Mesothelial cell of epicardium (in vitro differentiated cells): ENCODE measurements at regions not wholly inside any gene's neighbourhood (a gene's known extent, or its start where the extent isn't known, plus 50 kb on each side); places are given as distances from the start of the nearest gene placed in this dataset.

ENCODE experiments used
- DNase-seq, 2 experiments: peaks; one replicate each; pipeline ENCODE4 v3.0.0; 2021; ENCODE audit warnings: low spot score in 2 of 2; ENCODE audit not compliant: unreplicated experiment in 2 of 2
- H3K27ac Mint-ChIP-seq: 2 replicates; pipeline ENCODE4 v1.8.0; 2021; ENCODE audit warnings: mixed read lengths
- H3K27me3 Mint-ChIP-seq: 2 replicates; pipeline ENCODE4 v1.8.0; 2021; ENCODE audit warnings: low read depth, mixed read lengths
- H3K36me3 Mint-ChIP-seq: 2 replicates; pipeline ENCODE4 v1.8.0; 2021; ENCODE audit warnings: mixed read lengths
- H3K4me1 Mint-ChIP-seq: 2 replicates; pipeline ENCODE4 v1.8.0; 2021; ENCODE audit warnings: mixed read lengths
- H3K4me3 Mint-ChIP-seq: 2 replicates; pipeline ENCODE4 v1.8.0; 2021; ENCODE audit warnings: mild to moderate bottlenecking, moderate library complexity, mixed read lengths
- H3K9me3 Mint-ChIP-seq: 2 replicates; pipeline ENCODE4 v1.8.0; 2021; ENCODE audit warnings: mixed read lengths
- CTCF ChIP-seq: fragments of 200-600 bp; sonication (generic); IDR thresholded peaks from one replicate; pipeline ENCODE4 v1.5.0; 2021; ENCODE audit warnings: antibody characterized with exemption; ENCODE audit not compliant: unreplicated experiment

DNA sequence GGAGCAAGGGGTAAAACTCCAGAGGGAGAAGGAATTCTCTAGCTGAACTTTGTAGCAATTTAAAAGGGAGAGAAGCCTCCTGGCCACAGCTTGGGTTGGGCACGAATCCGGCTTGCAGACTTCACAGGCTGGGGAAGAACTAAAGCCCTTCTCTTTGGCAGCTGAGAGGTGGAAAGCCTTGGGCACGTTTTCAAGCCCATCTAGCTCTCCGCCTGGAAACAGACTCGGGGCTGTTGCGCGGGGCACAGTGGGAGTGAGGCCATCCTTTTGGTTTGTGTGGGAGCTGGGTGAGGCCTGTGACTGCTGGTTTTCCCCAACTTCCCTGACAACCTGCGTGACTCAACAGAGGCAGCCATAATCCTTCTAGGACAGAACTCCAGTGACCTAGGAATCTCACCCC lies 295.7 kb upstream of the ROBO1 start:
- TF ChIP-seq CTCF, result no peak
- Mint-ChIP-seq H3K4me3 (no peak overlapping the region), H3K27ac (no peak overlapping the region), H3K4me1 (no peaks in the 10 kb centered on the region), H3K27me3 (no peaks in the 10 kb centered on the region), H3K36me3 (no peaks in the 10 kb centered on the region), H3K9me3 (peaks cover 10% of the 10 kb centered on the region)
- no peak for DNase-seq

DNA sequence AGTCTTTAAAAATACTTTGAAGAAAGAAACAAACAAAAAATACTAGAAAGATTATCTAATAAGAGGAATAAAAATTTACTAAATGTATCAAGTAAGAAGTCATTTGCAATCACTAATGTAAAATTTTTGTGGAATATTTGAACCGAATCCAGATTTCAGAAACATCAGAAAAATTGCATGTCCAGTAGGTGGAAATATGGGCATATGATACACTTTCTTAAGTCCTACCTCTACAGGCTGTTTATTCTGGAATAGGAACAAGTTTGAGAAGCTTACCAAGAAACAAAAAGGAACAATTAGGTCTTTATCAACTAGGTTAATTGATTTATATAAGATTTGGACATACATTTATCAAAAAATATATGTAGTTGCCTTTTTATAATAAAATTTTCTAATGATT lies 292.9 kb upstream of the ROBO1 start:
- no peaks in the 10 kb centered on the region for H3K4me1 Mint-ChIP-seq
- no peaks in the 10 kb centered on the region for H3K36me3 Mint-ChIP-seq
- no peak overlapping the region for H3K27ac Mint-ChIP-seq
- no peak for DNase-seq
- H3K27me3 Mint-ChIP-seq, result no peaks in the 10 kb centered on the region
- H3K9me3 Mint-ChIP-seq, result peaks cover 10% of the 10 kb centered on the region
- no peak for TF ChIP-seq CTCF
- no peak overlapping the region for H3K4me3 Mint-ChIP-seq

- no peak for DNase-seq
- Mint-ChIP-seq H3K27ac (no peak overlapping the region), H3K36me3 (no peaks in the 10 kb centered on the region), H3K27me3 (peaks cover 6% of the 10 kb centered on the region), H3K4me3 (no peak overlapping the region), H3K9me3 (no peaks in the 10 kb centered on the region), H3K4me1 (no peaks in the 10 kb centered on the region)
- TF ChIP-seq CTCF, result no peak
Observed at GRCh38 chr3:80055306-80055705, 287.5 kb upstream of the ROBO1 start.

DNA sequence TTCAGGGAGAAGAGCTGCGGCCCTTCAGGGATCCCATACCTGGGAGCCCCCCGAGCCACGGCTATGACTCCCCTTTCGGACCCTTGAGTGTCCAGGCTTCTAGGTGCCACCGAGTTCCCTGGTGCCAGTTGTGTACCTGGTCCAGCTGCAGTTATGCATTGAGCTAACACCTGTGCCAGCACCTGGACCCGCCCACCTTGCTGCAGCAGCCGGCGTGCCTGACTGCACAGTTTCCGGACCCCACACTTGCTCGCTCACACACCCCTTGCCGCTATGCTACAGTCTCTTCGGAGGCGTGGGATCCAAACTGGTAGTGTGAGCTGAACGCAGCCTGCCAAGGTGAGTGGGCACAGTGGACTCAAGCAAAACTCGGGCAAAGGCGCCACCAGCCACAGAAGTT lies 284.5 kb upstream of the ROBO1 start:
- Mint-ChIP-seq H3K4me1 (no peaks in the 10 kb centered on the region), H3K4me3 (no peak overlapping the region), H3K27ac (no peak overlapping the region), H3K36me3 (no peaks in the 10 kb centered on the region), H3K9me3 (no peaks in the 10 kb centered on the region), H3K27me3 (peaks cover 6% of the 10 kb centered on the region)
- no peak for TF ChIP-seq CTCF
- no peak for DNase-seq

DNA sequence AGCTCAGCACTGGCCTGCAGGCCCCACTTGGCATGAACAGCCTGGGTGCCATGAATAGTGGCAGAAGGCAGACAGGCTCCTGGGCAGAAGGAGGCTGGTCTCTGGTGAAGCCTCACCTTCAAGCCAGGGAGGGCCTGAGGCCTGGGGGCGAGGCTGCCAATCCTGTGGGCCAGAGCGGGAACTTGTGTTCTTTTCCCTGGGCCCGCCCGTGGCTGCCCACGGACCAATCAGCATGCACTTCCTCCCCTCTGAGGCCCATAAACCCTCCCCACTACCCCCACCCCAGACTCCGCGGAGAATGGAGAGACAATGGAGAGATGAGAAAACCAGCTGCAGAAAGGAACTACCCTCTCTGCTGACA lies 283.8 kb upstream of the ROBO1 start:
- H3K27me3 Mint-ChIP-seq, result peaks cover 6% of the 10 kb centered on the region
- no peak overlapping the region for H3K27ac Mint-ChIP-seq
- no peak overlapping the region for H3K4me3 Mint-ChIP-seq
- H3K9me3 Mint-ChIP-seq, result no peaks in the 10 kb centered on the region
- H3K4me1 Mint-ChIP-seq, result no peaks in the 10 kb centered on the region
- no peaks in the 10 kb centered on the region for H3K36me3 Mint-ChIP-seq
- no peak for TF ChIP-seq CTCF
- no peak for DNase-seq
